ENCODE measurements at regions not wholly inside any gene's neighbourhood (a gene's known extent, or its start where the extent isn't known, plus 50 kb on each side); places are given as distances from the start of the nearest gene placed in this dataset.

- TF ChIP-seq CTCF (conservative IDR thresholded peaks at IDR 0.05; ENCODE audit: low read depth, low read length) (no peak), EZH2 (IDR thresholded peaks at IDR 0.05; ENCODE audit: borderline replicate concordance, low read depth, low read length, poor library complexity, severe bottlenecking) (no peak)
These were observed 456.3 kb upstream of the KCNMB2 start for GRCh38 chr3:178079966-178080365.

Data from A673 (cell line).